GM18508 (cell line): ENCODE measurements at regions not wholly inside any gene's neighbourhood (a gene's known extent, or its start where the extent isn't known, plus 50 kb on each side); places are given as distances from the start of the nearest gene placed in this dataset.

Source experiments
- ATAC-seq: cut with Tn5 transposase; IDR thresholded peaks from one replicate; pipeline ENCODE4 v1.9.1; 2021; ENCODE audit warnings: moderate number of reproducible peaks; ENCODE audit not compliant: insufficient read depth, unreplicated experiment

DNA sequence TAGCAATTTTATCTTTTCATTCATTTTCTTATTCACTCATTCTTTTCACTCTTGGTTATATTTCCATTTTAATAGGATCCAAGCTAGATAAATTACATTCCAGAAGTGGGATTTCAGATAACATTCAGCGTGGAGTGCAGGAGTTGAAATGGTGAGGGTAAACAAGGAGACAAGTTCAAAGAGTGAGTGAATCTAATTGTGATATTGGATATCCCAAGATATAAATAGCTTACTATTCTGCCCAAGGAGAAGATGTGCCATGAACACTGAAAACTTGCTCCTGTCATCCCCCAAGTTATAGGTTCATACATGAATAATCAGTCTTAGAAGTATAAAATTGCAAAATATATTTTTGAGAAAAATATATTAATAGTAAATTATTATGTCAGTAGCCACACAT, 459.3 kb downstream of the CETN3 start:
- ATAC-seq, result no peak

DNA sequence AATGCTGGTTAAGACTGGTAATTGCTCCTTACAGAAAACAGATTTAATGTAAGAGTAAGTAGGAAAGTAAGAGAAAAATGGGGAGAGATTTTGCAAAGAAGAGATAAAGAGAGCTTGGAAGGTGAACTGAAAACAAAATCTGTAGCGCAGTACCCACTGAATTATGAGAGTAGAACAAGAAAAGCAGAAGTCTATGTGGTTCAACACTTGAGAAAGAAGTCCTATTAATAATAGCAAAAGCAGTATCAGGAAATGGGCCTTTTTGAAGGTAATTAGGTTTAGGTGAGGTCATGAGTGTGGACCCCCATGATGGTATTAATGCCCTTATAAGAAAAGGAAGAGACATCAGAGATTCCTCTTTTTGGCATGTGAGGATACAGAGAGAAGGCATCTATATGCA, 460.6 kb downstream of the CETN3 start:
- ATAC-seq, result no peak

DNA sequence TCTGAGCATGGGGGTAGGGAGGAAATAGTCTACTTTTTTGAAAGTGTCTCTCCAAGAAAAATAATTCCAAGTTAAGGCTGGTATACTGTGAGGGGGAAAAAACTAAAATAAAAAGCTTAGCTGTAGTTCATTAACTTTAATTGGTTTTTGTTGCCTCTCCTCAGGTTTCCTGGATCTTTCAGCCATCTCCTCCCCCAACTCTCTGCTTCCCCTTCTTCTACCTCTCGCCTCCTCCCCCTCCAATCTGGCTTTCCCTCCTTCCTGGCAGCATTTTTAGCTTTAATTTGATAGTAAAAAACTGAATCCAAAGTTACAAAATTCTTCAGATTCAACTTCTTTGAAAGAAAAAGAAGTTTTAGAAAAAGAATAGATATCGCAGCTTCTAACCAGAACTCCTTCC, 462.6 kb downstream of the CETN3 start:
- ATAC-seq, result no peak

DNA sequence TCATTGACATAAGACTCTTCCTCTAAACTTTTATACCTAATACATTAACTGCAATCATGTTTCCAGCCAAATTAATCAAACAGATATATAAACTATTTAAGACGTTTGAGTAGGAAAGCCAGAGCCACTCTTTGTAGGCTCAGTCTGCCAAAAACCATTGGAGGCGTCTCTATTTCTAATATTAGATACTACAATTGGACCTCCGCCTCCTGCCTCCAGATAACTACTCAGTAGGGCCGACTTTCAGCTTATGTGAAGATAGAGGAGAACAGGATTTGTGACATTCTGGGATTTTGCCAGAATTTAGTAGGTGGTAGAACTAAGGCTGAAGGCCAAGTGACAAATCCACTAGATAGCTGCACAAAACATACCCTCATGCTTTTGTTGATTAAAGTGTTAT, 463.0 kb downstream of the CETN3 start:
- ATAC-seq, result no peak

DNA sequence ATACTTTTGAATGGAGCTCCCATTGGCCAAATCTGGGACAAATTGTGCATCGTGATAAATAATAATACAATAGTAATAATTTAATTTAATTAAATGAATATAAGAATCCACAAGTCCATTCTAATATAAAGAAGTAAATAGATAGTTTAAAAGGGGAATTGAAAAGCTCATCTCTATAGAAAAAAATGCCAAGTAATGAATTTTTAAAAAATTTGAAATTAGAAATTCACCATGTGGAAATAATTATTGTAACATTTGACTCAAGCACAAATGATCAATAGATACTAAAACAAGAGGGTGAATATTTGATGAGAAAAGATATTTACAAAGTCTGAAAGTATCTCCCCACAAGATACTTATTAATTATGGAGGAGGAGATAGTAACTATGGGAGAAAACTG, 467.4 kb downstream of the CETN3 start:
- no peak for ATAC-seq

DNA sequence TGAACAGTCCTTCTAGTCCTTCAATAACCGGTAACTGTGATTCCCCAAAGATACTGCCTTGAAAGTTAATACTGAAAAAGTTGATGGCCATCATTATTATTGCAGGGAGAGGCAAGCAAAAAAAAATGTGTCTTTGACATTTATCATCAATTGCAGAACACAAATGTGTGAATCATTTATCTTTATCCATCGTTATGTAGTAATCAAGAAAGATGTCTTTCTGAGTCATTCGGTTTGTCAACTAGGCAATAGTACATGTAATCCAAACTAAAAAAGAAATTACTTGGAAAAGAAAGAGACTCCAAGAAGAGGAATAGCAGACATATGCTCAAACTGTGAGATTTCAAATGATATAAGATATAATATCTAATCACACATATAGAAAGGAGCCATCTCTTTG, 473.0 kb downstream of the CETN3 start:
- no peak for ATAC-seq

DNA sequence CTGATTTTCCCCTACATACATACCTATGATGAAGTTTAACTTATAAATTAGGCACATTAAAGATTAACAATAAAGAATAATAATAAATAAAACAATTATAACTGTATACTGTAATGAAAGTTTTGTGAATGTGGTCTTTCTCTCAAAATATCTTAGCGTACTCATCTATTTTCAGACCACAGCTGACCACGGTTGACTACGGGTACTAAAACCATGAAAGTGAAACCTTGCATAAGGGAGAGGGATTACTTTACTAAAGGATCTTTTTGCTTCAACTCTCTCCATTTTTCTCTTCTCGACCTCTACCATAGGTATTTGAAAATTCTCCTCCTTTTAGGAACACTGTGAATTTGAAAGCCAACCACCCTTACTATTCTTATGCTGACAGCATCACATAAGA, 475.5 kb downstream of the CETN3 start:
- ATAC-seq, result no peak

DNA sequence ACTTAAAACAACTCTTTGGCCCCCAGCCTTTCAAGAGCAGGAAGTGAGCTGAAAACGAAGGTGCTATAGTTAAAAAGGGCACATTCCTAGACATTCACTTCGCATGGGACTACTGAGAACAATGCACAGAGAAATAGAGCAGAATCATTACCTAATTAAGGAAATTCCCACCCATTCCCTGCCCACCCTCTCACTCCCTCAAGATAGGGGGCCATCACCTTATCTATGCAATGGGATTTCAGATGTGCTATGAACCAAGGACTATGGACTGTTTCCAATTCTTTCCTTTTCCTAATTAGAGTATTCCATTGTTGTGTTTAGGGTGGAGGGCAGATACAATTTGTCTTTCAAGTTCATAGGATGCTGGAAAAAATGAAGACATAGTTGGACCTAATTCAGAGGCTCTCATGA, 476.8 kb downstream of the CETN3 start:
- no peak for ATAC-seq

DNA sequence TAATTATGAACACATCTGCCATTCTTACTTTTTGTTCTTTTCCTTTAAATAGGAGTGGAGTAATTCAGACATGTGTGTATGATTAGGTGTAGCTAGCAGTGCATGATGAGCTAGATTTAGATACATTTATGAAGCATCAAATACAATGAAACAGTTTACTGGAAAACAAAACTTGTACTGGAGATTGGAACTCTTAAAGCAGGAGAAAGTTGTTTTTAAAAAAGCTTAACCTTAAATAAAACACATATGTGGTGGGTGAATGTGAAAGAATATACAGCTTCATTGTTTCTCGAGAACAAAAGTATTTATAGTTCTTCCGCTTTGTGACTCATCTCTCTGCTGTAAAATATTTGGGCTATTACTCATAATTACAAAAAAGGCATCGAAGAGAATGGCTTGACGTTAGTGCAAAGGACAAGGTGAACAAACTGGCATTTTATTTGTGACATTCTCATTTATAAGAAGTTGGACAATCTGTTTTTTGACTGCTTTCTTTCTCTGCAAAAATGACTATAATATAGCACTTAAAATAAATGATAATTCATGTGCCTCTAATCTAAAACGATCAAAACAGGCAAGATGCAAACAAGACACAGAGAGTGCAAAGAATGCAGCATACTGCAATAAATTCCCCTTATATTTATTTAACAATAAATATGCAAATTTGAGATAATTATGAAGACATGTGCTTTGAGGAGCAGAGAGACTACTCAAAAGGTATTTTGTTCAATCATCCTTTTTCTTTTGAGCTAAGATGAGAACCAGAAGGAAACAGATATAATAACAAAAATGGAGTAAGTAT, 478.8 kb downstream of the CETN3 start:
- ATAC-seq, result peak; percentile 90

DNA sequence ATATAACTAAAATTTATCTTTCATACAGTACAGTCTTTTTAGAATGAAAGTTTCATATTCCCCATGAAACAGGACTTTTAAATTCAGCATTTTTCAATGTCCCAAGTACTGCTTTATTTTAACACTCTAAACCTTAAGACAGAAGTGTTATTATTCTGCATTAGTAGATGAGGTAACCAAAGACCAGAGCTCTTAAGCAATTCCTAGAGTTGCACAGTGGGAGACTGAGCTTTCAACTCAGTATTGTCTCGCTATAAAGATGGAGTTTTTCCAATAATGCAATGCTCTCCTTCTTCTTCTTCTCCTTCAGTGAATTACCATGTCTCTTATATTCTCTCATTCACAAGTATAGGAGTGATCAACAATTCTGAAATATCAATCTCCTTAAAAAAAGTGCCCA, 479.7 kb downstream of the CETN3 start:
- ATAC-seq, result no peak

DNA sequence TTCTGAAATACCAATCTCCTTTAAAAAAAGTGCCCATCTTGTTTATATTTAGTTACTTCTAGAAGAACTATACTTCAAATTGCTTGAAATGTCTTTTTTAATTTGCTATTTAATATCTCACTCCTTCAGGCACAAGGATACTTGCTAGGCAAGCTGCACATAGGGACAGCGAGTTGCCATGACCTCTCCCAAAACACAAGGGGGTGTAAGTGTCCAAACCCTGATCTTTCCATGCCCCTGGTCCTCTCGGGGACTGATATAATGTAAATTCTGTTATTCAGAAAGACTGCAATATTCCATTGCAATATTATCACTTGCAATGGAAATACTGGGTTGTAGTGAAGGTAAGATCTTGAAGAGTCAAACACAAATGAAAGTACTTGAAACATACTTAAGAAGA, 480.4 kb downstream of the CETN3 start:
- ATAC-seq, result no peak

DNA sequence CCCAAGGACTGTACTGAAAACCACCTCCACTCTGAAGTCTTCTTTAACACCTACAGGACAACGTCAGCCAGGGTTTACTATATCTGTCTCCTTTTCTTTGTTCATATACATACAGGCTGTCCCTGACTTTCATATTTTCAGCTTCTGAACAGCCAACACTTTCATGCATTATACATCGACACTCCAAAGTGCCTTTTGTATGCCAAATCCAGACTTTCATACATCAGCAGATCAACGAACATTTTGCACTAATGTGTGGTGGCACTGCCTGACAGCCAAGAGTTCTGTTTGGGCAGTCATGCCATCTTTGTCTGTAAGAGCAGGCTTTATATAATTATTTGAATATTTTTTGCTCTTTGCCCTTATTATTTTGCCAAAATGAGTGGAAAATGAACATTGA, 487.4 kb downstream of the CETN3 start:
- no peak for ATAC-seq

DNA sequence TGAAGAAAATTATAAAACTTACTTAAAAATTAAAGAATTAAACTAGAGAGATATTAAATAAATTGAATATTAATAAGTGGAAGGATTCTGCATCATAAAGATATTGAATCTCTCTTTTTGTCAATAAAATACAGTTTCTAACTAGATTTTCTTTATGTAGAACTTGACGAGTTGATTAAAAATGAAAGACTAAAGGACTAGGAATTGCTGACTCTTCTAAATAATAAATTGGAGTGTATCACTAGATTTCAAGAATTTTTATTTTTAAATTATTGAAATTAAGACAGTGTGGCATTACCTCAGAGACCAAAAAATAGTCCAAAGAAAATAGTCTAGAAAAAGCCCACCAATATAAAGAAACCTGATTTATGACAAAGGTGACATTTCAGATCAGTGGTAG, 492.4 kb downstream of the CETN3 start:
- no peak for ATAC-seq

DNA sequence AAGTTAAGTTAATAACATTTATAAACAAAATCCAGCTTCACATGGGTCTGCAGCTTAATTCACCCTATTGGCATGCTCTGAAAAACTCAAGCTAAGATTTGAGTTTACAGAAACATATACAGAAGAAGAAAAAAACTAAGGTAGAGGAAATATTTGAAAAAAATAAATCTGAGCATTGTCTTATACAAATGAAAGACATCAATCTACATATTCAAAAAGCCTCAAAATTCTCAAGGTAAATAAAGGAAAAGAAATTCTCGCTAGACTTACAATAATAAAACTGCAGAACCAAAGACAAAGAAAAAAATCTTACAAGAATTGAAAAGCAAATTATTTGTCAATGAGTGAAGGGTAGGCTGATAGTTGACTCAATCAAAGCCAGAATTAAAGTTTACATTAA, 493.4 kb downstream of the CETN3 start:
- no peak for ATAC-seq

DNA sequence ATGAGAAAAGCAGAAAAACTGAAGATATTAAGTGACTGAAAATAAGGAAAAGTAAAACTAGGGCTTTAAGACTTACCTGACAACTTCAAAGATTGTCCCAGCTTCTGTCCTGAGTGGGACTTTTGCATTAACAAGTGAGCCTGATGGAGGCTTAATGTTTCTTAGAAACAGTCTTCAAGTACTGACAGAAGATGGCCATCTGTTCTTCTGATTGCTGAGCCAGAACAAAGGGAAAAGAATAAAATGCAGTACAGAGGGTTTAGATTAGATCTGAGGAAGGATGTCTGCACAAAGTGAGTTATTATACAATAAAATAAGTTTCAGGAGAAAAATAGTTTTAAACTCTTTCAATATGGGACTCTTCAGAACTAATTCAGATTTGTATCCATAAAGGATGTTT, 500.7 kb downstream of the CETN3 start:
- no peak for ATAC-seq

DNA sequence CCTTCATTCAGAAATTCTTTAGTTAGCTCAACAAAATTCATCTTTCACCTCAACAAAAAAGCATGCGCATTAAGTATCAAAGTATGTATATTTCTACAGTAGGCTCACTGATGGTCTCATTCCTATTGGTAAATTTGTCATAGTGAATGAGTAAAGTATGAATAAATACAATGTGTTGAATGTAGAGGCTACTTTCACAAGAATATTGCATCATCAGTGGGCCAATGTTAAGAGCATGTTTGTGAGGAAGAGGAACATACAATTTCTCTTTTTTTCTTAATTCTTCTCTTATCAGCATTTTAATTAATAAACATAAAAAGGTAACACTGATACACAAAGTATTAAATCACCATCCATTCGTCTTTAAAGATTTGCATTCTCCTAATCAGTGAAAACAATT, 505.1 kb downstream of the CETN3 start:
- ATAC-seq, result no peak

DNA sequence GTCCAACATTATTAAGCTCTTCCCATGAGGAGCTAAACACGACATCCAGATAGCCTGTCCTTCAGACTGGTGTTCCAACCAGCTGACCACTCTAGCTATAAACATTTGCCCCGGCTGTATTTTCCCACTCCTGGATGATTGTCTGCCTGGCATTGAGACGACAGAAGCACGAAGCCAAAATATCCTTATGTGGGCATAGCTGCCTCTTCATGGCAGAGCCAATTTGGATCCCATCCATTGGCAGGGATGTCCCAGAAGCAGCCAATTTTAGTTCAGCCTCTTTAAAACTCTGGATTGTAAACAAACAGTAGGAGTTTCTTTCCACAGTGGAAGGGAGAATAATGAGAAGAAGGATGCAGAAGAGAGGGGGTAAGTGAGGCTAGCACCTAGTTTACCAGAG, 507.6 kb downstream of the CETN3 start:
- no peak for ATAC-seq

DNA sequence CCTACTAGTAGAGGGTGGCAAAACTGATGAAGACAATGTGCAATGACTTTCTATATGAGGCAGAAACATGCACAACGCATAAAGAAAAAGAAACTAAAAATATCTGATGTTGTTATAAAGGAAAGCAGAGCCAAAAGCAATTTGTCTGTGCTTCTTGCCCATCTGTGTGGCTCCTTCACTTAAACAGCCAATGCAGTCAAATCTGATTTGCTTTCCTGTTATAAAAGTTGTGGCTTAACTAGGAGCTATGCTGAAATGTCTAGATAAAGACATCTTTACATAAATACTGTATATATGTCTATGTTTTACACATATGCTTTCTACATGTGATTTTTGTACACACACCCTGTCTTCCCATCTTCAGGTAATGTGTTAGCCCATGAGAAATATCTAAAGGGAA, 508.2 kb downstream of the CETN3 start:
- no peak for ATAC-seq

DNA sequence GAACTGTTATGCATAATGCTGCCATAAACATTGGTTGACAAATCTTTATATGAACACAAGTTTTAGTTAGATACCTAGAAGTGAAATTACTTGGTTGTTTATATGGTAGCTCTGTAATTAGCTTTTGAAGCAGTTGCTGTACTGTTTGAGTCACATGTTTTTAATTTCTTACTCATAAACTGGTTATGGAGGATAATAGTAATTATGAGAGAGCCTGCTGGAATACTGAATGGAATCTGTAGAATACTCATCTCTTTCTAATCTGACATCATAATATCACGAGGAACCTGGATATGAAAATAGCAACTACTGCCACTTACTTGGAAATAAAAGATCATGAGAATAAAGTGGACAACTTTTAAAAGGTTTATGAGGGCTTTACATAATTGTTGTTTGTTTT, 509.2 kb downstream of the CETN3 start:
- no peak for ATAC-seq

DNA sequence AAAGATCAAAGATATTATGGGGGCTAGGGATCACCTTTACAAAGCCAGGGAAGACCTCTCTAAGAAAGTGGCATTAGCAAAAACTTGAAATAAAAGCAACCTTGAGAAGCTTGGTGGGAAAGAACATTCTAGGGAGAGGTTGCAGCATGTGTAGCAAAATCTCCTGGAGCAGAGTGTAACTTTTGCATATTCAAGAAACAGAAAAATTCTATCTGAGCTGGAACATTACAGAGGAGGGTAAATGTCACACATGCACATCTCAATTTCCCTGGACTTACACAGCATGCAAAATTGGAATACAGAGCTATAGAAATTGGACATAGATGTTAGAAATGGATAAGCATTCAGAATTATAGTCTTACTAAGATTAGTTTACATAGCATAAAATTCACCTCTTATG, 510.0 kb downstream of the CETN3 start:
- no peak for ATAC-seq

DNA sequence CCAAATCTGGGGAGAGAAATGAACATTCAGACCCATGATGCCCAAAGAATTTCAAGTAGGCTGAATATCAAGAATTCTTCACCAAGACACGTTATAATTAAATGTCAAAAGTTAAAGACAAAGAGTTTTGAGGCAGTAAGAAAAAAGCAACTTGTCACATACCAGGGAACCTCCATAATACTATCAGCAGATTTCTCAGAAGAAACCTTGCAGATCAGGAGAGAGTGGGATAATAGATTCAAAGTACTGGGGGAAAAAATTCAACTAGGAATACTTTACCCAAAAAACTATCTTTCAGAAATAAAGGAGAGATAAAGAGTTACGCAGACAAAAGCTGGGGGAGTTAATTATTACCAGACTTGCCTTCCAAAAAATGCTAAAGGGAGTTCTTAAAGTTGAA, 516.0 kb downstream of the CETN3 start:
- ATAC-seq, result no peak

DNA sequence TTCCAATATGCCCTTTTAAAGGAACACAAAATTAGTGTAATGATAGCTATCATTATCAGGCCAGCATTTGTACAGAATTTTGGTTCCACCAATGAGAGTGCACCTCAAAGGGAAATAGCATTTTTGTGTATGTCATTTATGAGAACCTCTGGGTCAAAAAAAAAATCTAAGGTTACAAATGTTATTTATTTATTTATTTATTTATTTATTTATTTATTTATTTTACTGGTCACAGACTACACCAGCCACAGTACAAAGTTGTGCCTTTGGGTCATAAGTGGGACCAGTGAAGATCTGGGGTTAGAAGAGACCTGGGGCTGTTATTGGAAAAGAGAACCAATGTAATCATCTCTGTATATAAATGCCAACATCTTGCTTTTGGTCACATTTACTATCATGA, 523.9 kb downstream of the CETN3 start:
- ATAC-seq, result no peak

DNA sequence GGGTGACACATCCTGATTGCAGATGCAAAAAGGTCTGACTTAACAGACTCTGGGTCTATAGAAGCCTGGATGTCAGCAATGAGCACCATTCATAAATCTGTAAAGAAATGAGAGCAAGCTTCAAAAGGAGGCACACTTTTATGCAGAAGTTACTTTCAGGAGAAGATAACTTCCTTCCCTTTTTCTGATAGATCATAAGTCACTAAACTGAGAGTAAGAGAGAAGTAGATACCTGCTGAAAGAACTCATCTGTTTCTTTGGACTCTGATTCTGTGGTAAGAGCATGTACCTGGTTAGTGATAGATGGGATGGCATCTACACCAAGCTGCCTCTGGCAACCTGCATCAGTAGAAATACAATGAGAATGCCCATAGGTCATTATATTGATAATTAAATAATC, 525.6 kb downstream of the CETN3 start:
- ATAC-seq, result no peak
